Activated T-cell treated with anti-CD3 and anti-CD28 coated beads for 24 hours (primary cell): ENCODE measurements at regions not wholly inside any gene's neighbourhood (a gene's known extent, or its start where the extent isn't known, plus 50 kb on each side); places are given as distances from the start of the nearest gene placed in this dataset.
"Not testable (repeated sequence)": the region's sequence is repeated elsewhere in the genome, so short reads cannot be mapped to it uniquely, and the experiment has no call there.

Source experiments
- DNase-seq: peaks from one replicate; pipeline ENCODE4 v3.0.0-alpha.2; 2020; ENCODE audit warnings: low read depth

DNA sequence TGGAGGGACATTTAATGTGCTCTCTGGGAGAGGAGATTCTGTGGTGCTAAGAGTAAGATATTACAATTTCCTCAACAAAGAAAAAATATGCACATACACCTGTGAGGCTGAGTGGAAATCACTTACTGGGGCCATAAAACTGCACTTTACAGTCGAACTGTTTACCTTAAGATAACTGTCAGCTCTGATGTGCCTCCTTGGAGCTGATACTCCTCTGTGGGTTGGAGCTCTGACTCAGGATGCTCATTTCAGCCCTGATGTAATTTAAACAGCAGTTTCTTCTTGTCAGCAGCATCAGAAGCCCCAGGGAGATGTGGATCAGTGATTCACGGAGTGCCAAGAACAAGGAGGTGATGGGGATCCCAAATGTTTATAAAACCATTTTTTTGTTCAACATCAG lies 241.9 kb upstream of the SFRP2 start:
- DNase-seq: no peak

DNA sequence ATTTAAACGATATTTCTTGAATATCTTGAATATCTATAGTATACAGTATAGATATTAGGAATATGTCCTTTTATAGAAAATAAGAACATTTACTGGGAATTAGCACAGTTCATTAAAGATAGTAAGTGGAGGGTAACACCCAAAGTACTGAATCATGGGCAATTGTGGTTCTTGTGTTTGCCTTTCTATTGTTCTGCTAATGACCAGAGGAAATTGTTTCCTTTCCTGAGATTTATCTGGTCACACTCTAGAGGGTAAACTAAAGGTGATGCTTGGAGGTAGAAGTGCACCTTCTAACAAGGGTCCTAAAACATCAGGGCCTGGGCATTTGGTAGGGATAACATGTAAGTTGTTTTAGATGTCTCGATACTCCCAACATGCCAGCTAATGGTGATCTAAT lies 241.3 kb upstream of the SFRP2 start:
- DNase-seq: no peak

DNA sequence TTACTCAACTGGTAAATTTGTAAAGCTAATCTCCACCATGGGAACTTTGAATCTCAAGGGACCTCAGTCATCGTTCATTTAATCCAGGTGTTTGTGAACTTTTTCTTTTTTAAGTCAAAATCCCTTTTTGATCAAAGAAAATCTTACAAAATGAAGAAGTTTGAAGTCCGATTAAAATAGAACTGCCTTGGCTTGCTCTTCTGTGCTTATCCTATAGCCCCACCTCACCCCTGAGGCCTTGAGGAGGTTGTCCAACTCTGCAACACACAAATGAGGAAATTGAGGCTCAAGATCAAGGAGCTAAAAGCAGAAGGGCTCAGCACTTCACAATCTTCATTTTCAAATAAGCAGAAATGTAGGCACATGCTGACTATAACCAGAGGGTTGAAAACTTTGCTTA lies 240.3 kb upstream of the SFRP2 start:
- DNase-seq: no peak

GRCh38 chr4:154025110-154025509 lies 236.2 kb upstream of the SFRP2 start:
- DNase-seq: no peak

- no peak for DNase-seq
These were observed 235.3 kb upstream of the SFRP2 start for GRCh38 chr4:154024097-154024694.

- DNase-seq: not testable (repeated sequence)
These were observed 234.8 kb upstream of the SFRP2 start for GRCh38 chr4:154023671-154024070.

DNA sequence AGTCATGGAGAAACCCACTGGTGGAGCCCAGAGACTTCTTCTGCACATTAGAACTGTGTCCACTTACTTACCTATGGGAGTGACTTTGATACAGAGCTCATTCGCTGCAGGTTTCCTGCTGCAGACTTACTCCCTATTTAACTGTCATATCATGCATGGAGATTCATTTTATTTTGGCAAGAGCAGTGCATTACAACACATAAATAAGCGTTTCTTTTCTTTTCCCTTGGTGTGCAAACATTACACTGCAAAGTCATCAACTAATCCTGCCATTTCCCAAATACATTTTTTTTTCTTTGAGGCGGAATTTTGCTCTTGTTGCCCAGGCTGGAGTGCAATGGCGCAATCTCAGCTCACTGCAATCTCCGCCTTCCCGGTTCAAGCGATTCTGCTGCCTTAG lies 230.9 kb upstream of the SFRP2 start:
- no peak for DNase-seq

- peak; percentile 22 for DNase-seq
These were observed 229.8 kb upstream of the SFRP2 start for GRCh38 chr4:154018659-154019058.

- DNase-seq: no peak
These were observed 226.7 kb upstream of the SFRP2 start for GRCh38 chr4:154015578-154015977.

DNA sequence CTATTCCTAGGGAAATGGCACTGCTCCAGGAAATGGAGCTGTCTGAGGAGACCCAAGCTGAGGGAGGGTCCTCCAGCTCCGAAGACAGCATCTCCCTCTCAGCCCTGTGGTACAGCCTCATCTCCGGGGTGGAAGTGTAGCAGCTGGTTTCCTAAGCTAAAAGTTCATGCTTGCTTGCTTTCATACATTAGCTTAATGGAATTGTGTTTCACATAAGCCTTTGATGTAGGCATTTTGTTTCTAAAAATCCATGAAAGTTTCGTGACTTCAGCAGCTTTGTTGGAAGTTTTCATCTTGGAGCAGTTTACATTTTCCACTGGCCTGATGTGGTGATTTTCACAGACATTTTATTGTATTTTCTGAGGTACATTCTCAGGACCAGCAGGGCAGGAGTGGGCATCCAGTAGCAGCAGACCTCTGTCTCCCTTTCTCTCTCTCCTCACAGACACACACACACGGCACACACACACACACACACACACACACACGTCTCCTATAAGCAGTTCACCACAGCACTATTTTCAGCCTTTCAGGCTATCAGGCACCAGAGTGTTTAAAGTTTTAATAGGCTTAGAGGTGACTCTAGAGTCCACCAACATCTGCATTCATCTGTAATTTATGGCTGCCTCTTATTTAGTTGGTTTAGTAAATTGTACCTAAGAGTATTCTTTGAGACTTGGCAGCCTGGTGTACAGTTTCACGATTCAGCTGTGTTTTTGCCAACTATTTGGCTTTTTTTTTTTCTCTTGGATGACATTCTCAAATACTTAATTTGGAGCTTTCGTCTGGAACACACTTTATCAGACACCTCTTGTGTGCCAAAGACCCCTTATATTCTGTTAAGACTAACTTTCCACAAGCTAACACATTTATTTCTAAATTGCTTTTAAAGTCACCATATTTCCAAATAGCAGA lies 225.8 kb upstream of the SFRP2 start:
- no peak for DNase-seq

- DNase-seq: no peak
These were observed 224.7 kb upstream of the SFRP2 start for GRCh38 chr4:154013576-154013975.

- no peak for DNase-seq
These were observed 221.5 kb upstream of the SFRP2 start for GRCh38 chr4:154010371-154010770.

- DNase-seq: no peak
These were observed 220.9 kb upstream of the SFRP2 start for GRCh38 chr4:154009788-154010187.

GRCh38 chr4:154009191-154009590 lies 220.3 kb upstream of the SFRP2 start:
- DNase-seq: no peak

DNA sequence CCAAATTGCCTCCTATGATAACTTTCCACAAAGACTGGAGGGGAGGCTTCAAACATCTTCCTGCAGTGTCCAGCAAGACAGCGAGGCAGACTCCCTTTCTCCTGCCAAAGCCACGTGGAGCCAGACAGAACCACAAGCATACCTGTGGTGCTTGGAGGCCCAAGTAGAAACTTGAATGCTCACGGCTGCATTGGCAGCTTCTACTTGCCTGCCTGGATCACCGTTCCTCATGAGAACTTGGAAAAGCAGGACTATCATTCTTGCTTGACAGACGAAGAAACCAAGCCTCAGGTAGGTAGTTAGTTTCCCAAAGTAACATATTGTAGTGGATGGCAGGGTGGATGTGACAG lies 216.3 kb upstream of the SFRP2 start:
- DNase-seq: no peak

DNA sequence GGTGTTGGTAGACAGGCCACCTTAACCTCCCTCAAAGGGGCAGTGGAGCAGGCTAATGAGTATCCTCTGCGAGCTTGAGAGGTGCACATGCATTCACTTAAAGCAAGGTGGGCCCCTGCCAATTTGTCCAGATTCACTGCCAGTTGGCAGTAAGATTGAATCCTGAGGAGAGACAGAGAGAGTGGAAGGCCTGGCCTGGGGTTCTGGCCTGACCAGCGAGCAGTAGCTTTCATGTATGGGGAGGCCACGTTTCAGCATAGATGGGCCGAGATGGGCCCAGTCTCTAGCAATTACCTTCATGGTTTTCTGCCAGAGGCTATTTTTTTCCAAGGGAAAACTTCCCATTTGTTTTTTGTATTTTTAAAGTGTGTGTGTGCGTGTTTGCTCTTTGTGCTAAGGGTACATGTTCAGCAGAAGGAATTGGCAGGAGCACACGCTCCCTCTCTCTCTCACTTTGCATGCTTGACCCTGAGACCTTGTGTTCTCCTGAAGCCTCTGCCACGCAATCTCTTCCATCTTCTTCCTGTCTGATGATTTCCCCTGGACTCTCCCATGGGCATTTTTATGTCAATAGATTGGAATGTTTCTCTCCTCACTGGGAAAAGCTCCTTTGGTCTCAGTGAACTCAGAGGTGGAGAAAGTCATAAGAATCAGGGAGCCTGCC lies 215.8 kb upstream of the SFRP2 start:
- no peak for DNase-seq

DNA sequence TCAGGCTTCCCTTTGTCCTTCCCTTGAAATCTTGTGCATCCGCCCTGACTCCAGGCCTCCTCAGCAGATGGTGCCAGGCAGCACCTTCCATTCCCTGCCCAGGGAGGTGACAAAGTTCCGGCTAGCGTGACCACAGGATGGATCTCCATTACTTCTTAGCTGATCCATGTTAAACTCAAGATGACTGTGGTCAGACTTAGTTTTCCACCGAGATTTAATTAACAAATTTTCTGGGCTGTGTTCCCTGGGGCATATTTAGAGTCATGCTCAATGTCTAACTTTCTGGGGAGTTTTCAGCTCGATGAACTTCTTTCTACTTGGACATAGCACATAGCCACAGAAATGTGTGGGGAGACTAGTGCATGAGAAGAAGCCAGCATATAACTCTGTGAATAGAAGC lies 215.1 kb upstream of the SFRP2 start:
- no peak for DNase-seq

DNA sequence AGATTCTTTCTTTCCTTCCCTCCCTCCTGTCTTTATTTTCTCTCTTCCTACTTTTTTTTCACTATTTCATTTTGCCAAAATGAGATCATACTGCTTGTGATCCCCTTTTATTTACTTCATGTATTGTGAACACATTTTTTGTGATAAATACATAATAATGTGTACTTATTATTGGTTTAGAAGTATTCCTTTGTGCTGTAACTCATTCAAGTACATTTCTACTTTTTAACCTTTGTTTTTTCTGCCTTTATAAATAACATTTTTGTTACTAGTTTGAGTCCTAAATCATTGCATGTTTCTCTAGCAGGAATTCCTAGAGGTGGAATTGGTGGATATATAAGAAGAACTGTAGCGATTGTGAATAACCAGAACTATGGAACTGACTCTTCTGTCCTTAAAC lies 214.5 kb upstream of the SFRP2 start:
- no peak for DNase-seq

DNA sequence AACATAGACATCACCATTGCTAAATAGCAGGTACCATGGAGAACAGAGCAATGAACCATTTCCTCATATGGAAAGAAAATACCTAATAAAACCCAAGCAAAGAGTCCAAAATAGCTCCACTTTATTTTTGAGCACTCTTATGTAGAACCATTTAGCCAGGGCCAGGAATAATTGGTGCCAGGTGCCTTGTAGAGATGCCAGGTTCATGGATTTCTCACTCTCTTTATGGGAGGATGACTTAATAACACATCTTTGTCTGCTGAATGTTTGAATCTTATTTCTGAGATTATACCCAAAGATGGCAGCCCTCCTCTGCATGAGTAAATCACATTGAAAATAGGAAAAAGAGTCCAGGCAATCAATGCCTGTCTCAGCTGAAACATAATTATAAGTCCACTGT lies 212.3 kb upstream of the SFRP2 start:
- DNase-seq: no peak

DNA sequence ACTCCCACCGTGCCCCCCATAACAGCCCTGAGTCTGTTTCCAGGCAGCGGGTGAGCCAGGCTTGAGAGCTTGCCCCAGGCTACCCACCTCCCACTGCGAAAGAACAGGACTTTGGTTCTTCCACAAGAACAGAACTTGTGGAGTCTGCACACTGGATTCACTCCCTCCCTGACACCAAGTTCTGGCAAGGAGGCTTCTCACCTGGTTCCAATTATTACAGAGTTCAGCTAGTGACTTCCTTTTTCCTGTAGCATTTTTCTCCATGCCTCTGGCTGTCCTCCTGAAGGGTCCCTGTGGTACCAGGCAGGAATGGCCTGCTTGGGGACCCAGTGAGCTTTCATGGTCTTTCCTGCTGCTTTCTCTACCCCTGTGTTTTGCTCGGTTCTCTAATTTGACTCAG lies 208.6 kb upstream of the SFRP2 start:
- no peak for DNase-seq

GRCh38 chr4:153989505-153989904 lies 200.6 kb upstream of the SFRP2 start:
- no peak for DNase-seq

- no peak for DNase-seq
These were observed 199.8 kb upstream of the SFRP2 start for GRCh38 chr4:153988492-153989363.
